K562 (cell line): ENCODE measurements at regions not wholly inside any gene's neighbourhood (a gene's known extent, or its start where the extent isn't known, plus 50 kb on each side); places are given as distances from the start of the nearest gene placed in this dataset.

Experiments
- ATAC-seq: fragments of 200-7000 bp; cut with Tn5 transposase; 3 replicates; pipeline ENCODE4 v1.9.1; 2020; ENCODE audit warnings: moderate library complexity
- BruUV-seq: library from RNA; stranded (reverse); fragments of 400-500 nt; replicated peaks from 2 replicates; lab custom pipeline; 2021; lab: Mats Ljungman, UMichigan
- CTCF ChIA-PET: fragments of 300-600 bp; formaldehyde crosslinking; extraction: SDS; loops from one replicate; lab custom pipeline; 2021; ENCODE audit warnings: low intra/inter-chr PET ratio; lab: Yijun Ruan, JAX
- POLR2A ChIA-PET: fragments of 300-600, 350-650 bp; sonication (Branson Sonifier 250); formaldehyde crosslinking; extraction: SDS; loops from one replicate; lab custom pipeline; 2021; ENCODE audit warnings: antibody characterized with exemption, inconsistent platforms; lab: Yijun Ruan, JAX
- DNase-seq, 4 experiments: peaks; one replicate each; pipeline versions ENCODE4 v3.0.0 to v3.0.0-alpha.2; 2011 to 2018; ENCODE audit warnings: low spot score in 3 of 4, mixed read lengths in 3 of 4; ENCODE audit errors: extremely low read depth in 1 of 4
- FAIRE-seq: peaks from 2 replicates; lab custom pipeline; 2011; peaks lifted over from hg19 to GRCh38; lab: Jason Lieb, UNC
- H2AFZ ChIP-seq: 2 replicates; pipeline ENCODE4 v1.6.0; 2011; ENCODE audit warnings: low read depth, low read length, control low read depth, inconsistent platforms
- H3K27ac ChIP-seq: fragments of 200-600 bp; 3 replicates; pipeline ENCODE4 v1.8.0; 2011; ENCODE audit warnings: low read depth, mild to moderate bottlenecking, control low read depth, inconsistent platforms, low read length, moderate library complexity, mixed read lengths; ENCODE audit errors: extremely low read depth
- H3K27me3 ChIP-seq, 2 experiments: fragments of 300-600 bp in 1 of 2; 2 replicates in 1 of 2; 3 replicates in 1 of 2; pipeline versions ENCODE4 v1.6.0 to v1.8.0; 2011; ENCODE audit warnings: inconsistent platforms in 2 of 2, low read length in 2 of 2, mild to moderate bottlenecking in 1 of 2, mixed read lengths in 1 of 2, moderate library complexity in 1 of 2; ENCODE audit not compliant: control insufficient read depth in 2 of 2, insufficient read depth in 2 of 2
- H3K36me3 ChIP-seq: fragments of 300-600 bp; 3 replicates; pipeline ENCODE4 v1.8.0; 2011; ENCODE audit warnings: mild to moderate bottlenecking, low read length, inconsistent platforms; ENCODE audit not compliant: control insufficient read depth, insufficient read depth
- H3K4me1 ChIP-seq, 2 experiments: fragments of 200-600 bp in 1 of 2; replicated peaks in 1 of 2; 2 replicates in 1 of 2; 3 replicates in 1 of 2; pipeline versions ENCODE4 v1.5.1 to v1.8.0; 2011; ENCODE audit warnings: inconsistent platforms in 2 of 2, low read length in 2 of 2, mild to moderate bottlenecking in 1 of 2, mixed read lengths in 1 of 2, moderate library complexity in 1 of 2; ENCODE audit not compliant: control insufficient read depth in 2 of 2, insufficient read depth in 2 of 2
- H3K4me2 ChIP-seq: 2 replicates; pipeline ENCODE4 v1.6.1; 2011; ENCODE audit warnings: low read length, control low read depth, inconsistent platforms, mixed read lengths; ENCODE audit not compliant: insufficient read depth
- H3K4me3 ChIP-seq: fragments of 200-600 bp; sonication (generic), shearing (Covaris generic); 2 replicates; pipeline ENCODE4 v1.5.1; 2016; ENCODE audit warnings: control low read depth, inconsistent platforms
- H3K79me2 ChIP-seq: fragments of 200-600 bp; 3 replicates; pipeline ENCODE4 v1.8.0; 2011; ENCODE audit warnings: low read length, inconsistent platforms; ENCODE audit not compliant: control insufficient read depth, insufficient read depth
- H3K9ac ChIP-seq, 2 experiments: 2 replicates each; pipeline versions ENCODE4 v1.6.0 to v1.6.1; 2011; ENCODE audit warnings: low read depth in 2 of 2, low read length in 2 of 2, control low read depth in 1 of 2, inconsistent platforms in 1 of 2, mild to moderate bottlenecking in 1 of 2, mixed read lengths in 1 of 2; ENCODE audit not compliant: insufficient read depth in 1 of 2
- H3K9me1 ChIP-seq: one replicate; pipeline ENCODE4 v1.6.0; 2011; ENCODE audit warnings: inconsistent platforms, mild to moderate bottlenecking, low read length, moderate library complexity; ENCODE audit not compliant: control insufficient read depth, insufficient read depth
- H3K9me3 ChIP-seq: replicated peaks from 2 replicates; pipeline ENCODE4 v1.5.1; 2011; ENCODE audit warnings: low read depth, low read length, inconsistent platforms; ENCODE audit not compliant: control insufficient read depth, insufficient read depth
- H4K20me1 ChIP-seq: replicated peaks from 2 replicates; pipeline ENCODE4 v1.6.1; 2011; ENCODE audit warnings: low read length, inconsistent platforms, mixed read lengths; ENCODE audit not compliant: control insufficient read depth, insufficient read depth
- POLR2A ChIP-seq: fragments of 450-650 bp; conservative IDR thresholded peaks from 2 replicates; pipeline ENCODE4 v1.6.1; 2016
- RFX1 ChIP-seq: fragments of 450-650 bp; IDR thresholded peaks from 2 replicates; pipeline ENCODE4 v1.6.1; 2016; ENCODE audit warnings: mild to moderate bottlenecking, moderate library complexity
- TSHZ1 ChIP-seq: fragments of 250-450 bp; sonication (Bioruptor Pico); IDR thresholded peaks from 2 replicates; pipeline ENCODE4 v1.4.0; 2020; ENCODE audit warnings: mild to moderate bottlenecking, moderate library complexity
- ZBTB1 ChIP-seq: sonication (generic); formaldehyde crosslinking; IDR thresholded peaks from 2 replicates; pipeline ENCODE4 v1.8.1; 2023; ENCODE audit warnings: missing genetic modification reagents, low read depth, mild to moderate bottlenecking, borderline replicate concordance
- ZNF174 ChIP-seq: fragments of 250-450 bp; sonication (Bioruptor Pico); IDR thresholded peaks from 2 replicates; pipeline ENCODE4 v1.4.0; 2020; ENCODE audit warnings: mild to moderate bottlenecking
- ZNF184 ChIP-seq: sonication (generic); formaldehyde crosslinking; IDR thresholded peaks from 2 replicates; pipeline ENCODE4 v1.5.0; 2020; ENCODE audit warnings: missing genetic modification reagents
- ZNF274 ChIP-seq: IDR thresholded peaks from 2 replicates; pipeline ENCODE4 v1.6.1; 2011; ENCODE audit warnings: low read depth, mild to moderate bottlenecking, low read length, moderate library complexity, borderline replicate concordance
- ZNF639 ChIP-seq, 2 experiments: fragments of 200-800 bp in 1 of 2; sonication (Bioruptor generic) in 1 of 2; sonication (generic) in 1 of 2; formaldehyde crosslinking in 1 of 2; IDR thresholded peaks in 1 of 2; conservative IDR thresholded peaks in 1 of 2; 2 replicates each; pipeline versions ENCODE4 v1.5.0 to v1.6.1; 2016 to 2020; ENCODE audit warnings: missing compliant biosample characterization in 1 of 2, missing genetic modification characterization in 1 of 2, missing genetic modification reagents in 1 of 2
- ZNF76 ChIP-seq: fragments of 250-450 bp; sonication (Bioruptor Pico); IDR thresholded peaks from 2 replicates; pipeline ENCODE4 v1.4.0; 2020; ENCODE audit warnings: mild to moderate bottlenecking, moderate library complexity, borderline replicate concordance
- in situ Hi-C: fragments of 300-500 bp; cut with MboI; formaldehyde crosslinking; loops from 4 replicates; pipeline ENCODE4 v1.15.0; 2018; ENCODE audit warnings: inconsistent platforms, mixed read lengths
- intact Hi-C: fragments of 100-400 bp; cut with micrococcal nuclease; formaldehyde crosslinking; loops from 2 replicates; pipeline ENCODE4 v1.14.2; 2022
- TF ChIP-seq, protein P1 (sequence below): fragments of 450-650 bp; IDR thresholded peaks from 2 replicates; pipeline ENCODE4 v1.6.1; 2016; ENCODE audit warnings: low read depth

GRCh38 chr11:29261831-29262230 is 755.0 kb downstream of the KCNA4 start:
- FAIRE-seq = no peak
- intact Hi-C loops (no loop called here), in situ Hi-C loops (no loop called here)
- CTCF ChIA-PET = no interaction called here
- POLR2A ChIA-PET = no interaction called here
- Histone ChIP-seq H3K36me3 (no peaks in the 10 kb centered on the region), H4K20me1 (no peaks in the 10 kb centered on the region), H3K4me3 (no peak overlapping the region), H3K27me3 (no peaks in the 10 kb centered on the region), H3K4me1 (no peaks in the 10 kb centered on the region), H3K9ac (no peak overlapping the region), H3K9me3 (no peaks in the 10 kb centered on the region), H3K4me2 (no peak overlapping the region), H3K79me2 (no peaks in the 10 kb centered on the region), H3K27ac (no peak overlapping the region), H3K9me1 (no peaks in the 10 kb centered on the region), H2AFZ (no peak overlapping the region)
- no peak for DNase-seq
- no peak for ATAC-seq
- no TSS peak for BruUV-seq
- no peak for TF ChIP-seq RFX1
- TF ChIP-seq, protein P1, sequence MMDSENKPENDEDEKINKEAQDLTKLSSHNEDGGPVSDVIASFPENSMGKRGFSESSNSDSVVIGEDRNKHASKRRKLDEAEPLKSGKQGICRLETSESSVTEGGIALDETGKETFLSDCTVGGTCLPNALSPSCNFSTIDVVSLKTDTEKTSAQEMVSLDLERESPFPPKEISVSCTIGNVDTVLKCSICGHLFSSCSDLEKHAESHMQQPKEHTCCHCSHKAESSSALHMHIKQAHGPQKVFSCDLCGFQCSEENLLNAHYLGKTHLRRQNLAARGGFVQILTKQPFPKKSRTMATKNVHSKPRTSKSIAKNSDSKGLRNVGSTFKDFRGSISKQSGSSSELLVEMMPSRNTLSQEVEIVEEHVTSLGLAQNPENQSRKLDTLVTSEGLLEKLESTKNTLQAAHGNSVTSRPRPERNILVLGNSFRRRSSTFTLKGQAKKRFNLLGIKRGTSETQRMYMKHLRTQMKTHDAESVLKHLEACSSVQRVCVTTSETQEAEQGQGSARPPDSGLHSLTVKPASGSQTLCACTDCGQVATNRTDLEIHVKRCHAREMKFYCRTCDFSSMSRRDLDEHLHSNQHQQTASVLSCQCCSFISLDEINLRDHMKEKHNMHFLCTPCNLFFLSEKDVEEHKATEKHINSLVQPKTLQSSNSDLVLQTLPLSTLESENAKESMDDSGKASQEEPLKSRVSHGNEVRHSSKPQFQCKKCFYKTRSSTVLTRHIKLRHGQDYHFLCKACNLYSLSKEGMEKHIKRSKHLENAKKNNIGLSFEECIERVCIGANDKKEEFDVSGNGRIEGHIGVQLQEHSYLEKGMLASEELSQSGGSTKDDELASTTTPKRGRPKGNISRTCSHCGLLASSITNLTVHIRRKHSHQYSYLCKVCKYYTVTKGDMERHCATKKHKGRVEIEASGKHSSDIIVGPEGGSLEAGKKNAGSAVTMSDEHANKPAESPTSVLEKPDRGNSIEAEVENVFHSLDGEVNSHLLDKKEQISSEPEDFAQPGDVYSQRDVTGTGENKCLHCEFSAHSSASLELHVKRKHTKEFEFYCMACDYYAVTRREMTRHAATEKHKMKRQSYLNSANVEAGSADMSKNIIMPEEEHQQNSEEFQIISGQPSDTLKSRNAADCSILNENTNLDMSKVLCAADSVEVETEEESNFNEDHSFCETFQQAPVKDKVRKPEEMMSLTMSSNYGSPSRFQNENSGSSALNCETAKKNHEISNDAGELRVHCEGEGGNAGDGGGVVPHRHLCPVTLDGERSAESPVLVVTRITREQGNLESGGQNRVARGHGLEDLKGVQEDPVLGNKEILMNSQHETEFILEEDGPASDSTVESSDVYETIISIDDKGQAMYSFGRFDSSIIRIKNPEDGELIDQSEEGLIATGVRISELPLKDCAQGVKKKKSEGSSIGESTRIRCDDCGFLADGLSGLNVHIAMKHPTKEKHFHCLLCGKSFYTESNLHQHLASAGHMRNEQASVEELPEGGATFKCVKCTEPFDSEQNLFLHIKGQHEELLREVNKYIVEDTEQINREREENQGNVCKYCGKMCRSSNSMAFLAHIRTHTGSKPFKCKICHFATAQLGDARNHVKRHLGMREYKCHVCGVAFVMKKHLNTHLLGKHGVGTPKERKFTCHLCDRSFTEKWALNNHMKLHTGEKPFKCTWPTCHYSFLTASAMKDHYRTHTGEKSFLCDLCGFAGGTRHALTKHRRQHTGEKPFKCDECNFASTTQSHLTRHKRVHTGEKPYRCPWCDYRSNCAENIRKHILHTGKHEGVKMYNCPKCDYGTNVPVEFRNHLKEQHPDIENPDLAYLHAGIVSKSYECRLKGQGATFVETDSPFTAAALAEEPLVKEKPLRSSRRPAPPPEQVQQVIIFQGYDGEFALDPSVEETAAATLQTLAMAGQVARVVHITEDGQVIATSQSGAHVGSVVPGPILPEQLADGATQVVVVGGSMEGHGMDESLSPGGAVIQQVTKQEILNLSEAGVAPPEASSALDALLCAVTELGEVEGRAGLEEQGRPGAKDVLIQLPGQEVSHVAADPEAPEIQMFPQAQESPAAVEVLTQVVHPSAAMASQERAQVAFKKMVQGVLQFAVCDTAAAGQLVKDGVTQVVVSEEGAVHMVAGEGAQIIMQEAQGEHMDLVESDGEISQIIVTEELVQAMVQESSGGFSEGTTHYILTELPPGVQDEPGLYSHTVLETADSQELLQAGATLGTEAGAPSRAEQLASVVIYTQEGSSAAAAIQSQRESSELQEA = no peak
- no peak for TF ChIP-seq ZNF274
- TF ChIP-seq POLR2A = no peak
- no peak for TF ChIP-seq TSHZ1 (CRISPR knock-in tag)
- TF ChIP-seq ZNF76 = no peak
- TF ChIP-seq ZNF174 (CRISPR knock-in tag) = no peak
- no peak for TF ChIP-seq ZNF184 (CRISPR knock-in tag)
- TF ChIP-seq ZBTB1 = no peak
- TF ChIP-seq ZNF639 (CRISPR knock-in tag; conservative IDR thresholded peaks at IDR 0.05 in 1 of 2, IDR thresholded peaks at IDR 0.05 in 1 of 2) = no peak
